GM21381 (cell line): ENCODE measurements at regions not wholly inside any gene's neighbourhood (a gene's known extent, or its start where the extent isn't known, plus 50 kb on each side); places are given as distances from the start of the nearest gene placed in this dataset.
"Not testable (repeated sequence)": the region's sequence is repeated elsewhere in the genome, so short reads cannot be mapped to it uniquely, and the experiment has no call there.

ENCODE experiments used
- ATAC-seq: cut with Tn5 transposase; IDR thresholded peaks from one replicate; pipeline ENCODE4 v1.9.1; 2021; ENCODE audit warnings: mild to moderate bottlenecking, moderate library complexity; ENCODE audit not compliant: unreplicated experiment

DNA sequence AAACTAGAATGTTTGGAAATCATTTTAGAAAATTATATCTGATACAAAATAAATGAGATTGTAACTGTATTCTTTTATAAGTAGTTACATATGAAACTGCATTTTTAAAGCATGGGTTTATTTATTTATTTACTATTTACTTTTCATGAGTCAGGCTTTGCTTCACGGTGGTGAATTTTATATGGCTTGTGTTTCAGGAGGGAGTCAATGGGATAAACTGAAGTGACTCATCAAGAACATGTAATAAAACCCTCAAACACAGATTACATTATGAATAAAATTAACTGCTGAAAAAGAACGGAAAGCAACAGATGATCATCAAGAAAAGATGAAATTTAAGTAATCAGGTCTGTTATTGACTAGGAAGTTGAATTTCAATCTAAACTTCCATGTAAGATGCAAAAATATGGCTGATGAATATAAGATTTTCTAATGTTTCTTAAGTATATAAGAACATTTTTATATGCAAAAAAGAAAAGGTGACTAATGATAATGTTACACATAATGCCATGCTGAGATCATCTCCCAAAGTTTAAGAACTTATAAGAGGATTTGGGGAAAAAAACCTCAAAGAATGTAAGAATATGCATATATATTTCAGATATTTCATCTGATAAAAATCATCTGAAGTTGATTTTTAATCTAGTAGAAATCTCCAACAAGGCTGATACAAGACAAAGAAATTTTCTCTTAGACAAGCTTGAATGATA, 383.6 kb downstream of the SLITRK1 start:
- ATAC-seq, result no peak

DNA sequence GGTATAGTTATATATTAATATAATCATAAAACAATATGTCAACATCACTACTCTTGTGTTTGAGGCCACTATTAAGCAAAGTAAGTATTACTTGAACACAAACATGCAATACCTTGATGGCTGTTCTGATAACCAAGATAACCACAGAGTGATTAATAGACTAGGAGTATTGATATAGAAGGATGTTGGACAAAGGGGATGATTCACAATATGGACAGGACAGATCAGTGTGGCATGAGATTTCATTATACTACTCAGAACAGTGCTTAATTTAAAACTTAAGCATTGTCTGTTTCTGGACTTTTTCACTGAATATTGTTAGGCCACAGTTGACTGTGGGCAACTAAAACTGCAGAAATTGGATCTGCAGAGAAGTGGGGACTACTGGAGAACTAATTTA, 384.2 kb downstream of the SLITRK1 start:
- no peak for ATAC-seq

DNA sequence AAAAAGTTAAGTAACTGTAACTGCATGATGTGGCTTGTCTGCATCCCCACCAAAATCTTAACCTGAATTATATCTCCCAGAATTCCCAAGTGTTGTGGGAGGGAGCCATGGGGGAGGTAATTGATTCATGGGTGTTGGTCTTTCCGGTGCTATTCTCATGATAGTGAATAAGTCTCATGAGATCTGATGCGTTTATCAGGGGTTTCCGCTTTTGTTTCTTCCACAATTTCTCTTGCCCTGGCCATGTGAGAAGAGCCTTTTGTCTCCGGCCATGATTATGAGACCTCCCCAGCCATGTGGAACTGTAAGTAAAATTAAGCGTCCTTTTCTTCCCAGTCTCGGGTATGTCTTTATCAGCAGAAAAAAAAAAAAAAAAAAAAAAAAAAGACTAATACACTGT, 385.8 kb downstream of the SLITRK1 start:
- ATAC-seq, result no peak

DNA sequence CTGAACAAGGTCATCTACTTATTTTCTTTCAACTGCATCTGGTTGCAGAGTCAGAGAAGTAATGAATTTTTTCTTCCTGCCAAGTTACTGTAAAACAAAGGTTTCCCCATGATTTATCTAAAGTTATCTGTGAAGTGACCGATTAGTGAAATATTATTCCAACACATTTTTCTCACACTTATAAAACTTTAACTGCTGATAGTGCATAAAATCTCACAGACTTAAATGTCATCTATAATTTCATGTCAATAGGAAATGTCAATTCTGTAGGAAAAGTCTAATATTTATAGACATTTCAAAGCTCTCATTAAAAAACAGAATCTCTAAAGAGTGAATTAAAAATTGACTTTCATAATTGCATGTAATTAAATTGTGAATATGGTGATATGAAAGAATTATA, 397.2 kb downstream of the SLITRK1 start:
- no peak for ATAC-seq

DNA sequence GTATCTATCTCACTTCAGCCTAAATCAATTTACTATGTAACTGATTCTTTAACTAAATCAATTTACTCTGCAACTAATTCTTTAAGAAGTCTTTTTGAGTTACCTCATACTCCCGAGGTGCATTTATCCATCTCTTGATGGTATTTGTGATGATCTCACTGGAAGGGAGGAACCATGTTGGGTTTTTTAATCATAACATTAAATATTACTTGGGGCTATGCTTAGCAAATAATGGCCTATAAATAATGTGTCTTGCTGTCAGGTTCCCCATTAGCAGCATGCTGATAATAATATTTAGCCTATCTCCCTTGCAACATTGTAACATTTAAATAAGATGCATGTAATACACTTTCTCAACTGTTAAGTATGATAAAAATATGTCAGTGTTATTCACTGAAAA, 411.3 kb downstream of the SLITRK1 start:
- ATAC-seq, result no peak

DNA sequence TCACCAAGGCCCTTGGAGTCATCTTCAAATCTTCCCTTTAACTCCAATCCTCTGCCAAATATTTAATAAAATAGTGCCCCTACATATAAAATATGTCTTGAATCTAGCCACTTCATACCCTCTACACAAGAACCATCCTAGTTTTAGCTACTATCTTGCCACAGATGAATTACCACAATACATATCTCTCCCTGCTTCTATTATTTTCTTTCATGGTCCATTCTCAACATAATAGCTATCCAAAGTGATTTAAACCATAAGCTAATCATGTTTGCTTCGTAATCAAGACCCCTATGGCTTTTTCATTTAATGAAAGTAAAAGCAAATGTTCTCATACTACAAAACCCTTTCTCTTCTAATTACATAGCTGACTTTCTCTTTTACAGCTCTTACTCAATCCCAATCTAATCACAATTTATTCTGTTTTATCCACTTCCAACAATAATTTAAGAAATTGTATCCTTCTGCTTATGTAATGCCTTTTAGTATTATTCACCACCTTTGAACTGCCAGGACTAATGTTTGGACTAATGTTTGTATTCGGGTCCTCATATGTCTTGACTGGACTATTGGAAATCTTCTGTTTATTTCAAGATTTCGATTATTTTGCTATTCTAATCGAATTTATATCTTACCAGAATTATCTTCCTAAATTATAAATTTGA, 412.0 kb downstream of the SLITRK1 start:
- no peak for ATAC-seq

DNA sequence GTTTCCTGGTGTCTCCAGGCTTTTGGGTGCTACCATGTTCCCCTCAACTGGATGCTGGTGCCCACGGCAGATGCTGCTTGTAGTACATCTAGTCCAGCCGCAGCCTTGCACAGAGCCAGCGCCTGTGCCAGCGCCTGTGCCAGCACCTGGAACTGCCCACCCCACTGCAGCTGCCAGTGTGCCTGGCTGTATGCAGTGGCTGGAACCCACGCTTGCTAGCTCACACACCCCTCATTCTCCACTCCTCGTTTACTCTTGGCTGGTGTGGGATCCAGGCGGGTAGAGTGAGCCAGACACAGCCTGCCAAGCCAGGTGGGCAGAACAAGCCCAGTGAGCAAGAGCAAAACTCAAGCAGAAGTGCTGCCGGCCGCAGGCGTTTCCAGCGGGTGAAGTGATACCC, 428.6 kb downstream of the SLITRK1 start:
- no peak for ATAC-seq

DNA sequence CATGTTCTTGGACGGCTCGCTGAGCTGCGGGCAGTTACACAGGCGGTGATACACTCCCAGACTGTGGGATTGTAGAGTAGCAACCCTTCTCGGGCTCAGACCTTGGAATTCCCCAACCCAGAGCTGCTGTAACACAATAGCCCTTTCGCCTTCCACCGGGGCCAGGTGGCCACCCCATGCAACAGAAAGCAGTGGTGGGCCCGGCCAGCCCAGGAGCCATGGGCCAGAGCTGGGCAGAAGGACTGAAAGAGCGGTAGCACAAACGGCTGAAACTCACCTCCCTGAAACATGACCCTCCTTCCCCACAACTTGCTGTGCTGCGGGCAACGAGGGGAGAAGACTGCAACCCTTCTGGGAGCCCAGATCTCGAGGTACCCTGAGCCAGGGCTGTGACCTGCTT, 429.0 kb downstream of the SLITRK1 start:
- no peak for ATAC-seq

DNA sequence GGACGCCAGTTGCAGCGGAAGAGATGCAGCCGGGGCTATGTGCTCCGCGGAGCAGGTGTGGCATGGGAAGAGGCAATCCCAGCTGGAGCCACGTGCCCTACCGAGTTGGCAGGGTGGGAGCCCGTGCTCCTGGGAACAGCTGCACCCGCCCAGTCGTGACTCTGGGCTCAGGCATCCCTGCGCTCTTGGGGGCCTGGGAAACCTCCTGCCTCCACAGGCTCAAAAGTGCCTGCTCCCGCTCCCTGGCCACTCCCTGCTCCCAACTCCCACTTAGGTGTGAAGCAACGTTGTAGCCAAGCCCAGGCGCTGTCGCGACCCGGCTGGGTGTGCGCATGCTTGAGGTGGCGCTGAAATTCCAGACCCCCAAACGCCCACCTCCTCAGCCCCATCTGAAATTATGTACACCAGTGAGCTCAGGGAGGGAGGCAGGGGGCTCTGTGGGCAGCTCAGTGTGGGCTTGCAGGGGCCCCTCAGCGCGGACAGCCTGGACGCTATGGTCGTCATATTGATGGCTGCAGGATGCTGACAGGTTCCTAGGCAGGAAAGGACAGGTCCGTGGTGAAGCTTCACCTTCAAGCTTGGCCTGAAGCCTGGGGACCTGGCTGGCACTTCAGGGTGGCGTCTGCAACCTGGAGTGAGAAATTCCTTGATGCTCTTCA, 429.9 kb downstream of the SLITRK1 start:
- no peak for ATAC-seq

DNA sequence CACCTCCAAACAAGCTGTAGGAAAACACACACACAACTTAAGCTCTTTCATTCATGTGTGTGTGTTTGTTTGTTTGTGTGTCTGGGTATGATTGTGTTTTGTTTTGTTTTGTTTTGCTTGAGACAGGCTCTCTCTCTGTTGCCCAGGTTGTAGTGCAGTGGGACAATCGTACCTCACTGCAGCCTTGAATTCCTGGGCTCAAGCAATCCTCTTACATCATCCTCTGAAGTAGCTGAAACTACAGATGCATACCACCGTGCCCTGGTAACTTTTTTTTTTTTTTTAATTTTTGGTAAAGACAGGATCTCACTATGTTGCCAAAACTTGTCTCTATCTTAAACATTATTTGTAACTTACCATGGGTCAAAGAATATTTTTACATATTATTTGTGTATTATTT, 431.7 kb downstream of the SLITRK1 start:
- ATAC-seq, result no peak

DNA sequence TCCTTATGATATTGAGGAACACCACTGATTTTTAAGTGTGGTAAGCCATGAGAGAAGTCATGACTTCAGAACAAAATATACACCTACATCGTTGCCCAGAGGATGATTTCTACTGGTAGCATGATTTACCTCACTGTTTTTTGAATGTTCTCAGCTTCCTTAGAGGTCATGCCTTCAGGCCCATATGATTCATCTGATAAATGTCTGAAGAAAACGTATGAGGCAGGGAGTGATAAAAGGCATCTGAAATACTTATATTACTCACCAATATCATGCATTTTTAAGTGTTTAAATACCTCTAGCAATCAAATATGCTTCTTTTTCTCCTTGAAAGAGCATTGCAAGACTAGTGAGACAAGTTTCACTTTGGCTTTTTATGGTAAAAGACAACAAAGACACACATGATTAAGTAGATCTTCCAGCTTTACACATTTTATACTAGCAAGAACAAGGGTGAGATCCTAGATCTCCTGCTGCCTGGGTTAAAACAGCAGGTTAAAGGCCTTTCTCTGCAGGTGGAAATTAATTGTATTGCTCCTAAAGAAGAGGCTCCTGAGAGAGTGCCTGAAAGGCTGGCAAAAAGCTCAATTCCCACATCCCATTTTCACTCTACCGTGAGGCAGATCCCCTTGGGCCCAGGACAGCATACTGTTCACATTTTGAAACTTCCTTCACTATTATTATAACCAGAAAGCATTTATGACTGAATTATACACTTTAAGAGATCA, 432.4 kb downstream of the SLITRK1 start:
- ATAC-seq, result no peak

DNA sequence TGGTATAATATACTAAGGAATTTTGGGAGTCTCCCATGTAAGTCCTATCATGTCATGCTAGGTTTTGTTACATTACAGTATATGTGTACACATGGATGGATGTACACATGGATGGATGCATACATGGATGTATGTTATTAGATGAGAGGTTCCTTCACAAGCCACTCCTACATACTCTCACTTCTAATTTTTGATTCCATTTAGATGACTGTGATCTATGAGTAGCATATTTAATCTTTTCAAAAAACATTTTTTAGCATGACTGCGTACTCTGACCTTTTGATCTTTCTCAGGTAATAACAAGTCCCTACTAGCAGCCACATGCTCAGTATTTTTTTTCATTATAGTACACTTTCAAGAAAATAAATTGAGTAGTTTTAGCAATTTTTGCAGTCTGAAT, 441.8 kb downstream of the SLITRK1 start:
- no peak for ATAC-seq

DNA sequence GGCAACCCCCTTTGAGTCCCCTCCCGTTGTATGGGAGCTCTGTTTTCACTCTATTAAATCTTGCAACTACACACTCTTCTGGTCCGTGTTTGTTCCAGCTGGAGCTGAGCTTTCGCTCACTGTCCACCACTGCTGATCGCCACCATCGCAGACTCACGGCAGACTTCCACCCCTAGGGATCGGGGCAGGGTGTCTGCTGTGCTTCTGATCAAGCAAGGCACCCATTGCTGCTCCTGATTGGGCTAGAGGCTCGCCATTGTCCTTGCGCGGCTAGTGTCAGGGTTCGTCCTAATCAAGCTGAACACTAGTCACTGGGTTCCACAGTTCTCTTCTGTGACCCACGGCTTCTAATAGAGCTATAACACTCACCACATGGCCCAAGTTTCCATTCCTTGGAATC, 442.8 kb downstream of the SLITRK1 start:
- ATAC-seq, result not testable (repeated sequence)

DNA sequence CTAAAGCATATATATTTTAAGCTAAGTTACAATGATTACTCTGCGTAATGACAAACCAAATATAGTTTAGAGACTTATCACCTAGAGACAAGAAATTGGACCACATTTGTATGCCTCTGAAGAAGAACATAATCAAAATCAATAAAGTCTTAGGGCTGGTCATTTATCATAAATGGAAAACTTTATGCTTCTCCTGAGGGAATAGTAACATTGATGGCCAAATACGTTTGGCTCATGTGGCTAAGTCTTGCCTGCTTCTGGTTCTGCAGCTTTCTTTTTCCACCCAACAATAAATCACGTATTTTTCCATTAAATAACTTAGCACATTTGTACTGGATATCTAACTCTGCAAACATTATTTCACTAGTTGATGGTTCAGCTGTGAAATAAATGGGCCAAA, 458.4 kb downstream of the SLITRK1 start:
- no peak for ATAC-seq

DNA sequence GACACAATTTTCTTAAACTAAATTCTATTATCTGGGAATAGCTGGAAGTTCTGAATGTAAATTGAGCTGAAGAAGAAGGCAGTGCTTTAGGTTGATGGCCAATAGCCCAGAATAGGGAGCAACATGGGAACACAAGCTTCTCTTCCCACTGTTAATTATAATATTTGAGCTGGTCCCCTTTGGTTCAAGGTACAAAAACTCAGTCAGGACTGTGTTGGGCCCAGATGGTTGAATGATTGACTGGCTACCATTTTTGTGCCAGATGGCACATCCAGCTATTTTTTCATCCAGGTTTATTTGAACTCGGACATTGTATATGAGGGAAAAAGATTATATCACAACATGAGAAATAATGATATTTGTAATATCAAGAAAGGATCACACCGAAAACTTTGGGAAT, 458.9 kb downstream of the SLITRK1 start:
- ATAC-seq, result no peak

DNA sequence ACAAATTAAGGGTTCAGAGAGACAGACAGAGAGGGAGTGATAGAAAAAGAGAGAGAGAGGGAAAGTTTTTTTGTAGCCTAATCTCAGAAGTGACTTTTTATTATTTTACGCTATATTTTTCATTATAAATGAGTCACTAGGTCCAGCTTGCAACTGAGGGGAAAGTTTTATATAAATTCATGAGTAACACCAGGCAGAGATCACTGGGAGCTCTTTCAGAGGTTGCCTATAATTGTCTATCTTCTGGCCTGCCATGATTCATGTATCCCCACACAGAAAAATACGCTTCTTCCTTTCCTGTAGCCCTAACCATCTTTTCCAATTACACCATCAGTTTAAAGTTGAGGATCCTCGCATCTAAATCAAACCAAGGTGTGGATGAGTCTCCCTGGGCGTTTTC, 467.9 kb downstream of the SLITRK1 start:
- ATAC-seq, result no peak

DNA sequence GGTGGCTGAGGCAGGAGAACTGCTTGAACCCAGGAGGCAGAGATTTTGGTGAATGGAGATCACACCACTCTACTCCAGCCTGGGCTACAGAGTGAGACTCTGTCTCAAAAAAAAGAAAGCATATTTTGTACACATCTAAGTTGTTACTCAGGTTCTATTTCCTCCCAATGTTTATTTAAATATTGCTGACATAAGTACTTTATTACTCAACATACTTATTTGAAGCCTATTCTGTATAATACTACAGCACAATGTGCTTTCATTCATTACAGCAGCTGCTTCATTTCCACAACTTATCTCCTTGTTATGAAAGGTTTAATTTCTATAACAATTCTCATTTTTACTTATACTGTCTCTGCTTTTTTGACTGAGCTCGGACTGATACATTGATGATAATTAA, 495.7 kb downstream of the SLITRK1 start:
- no peak for ATAC-seq

DNA sequence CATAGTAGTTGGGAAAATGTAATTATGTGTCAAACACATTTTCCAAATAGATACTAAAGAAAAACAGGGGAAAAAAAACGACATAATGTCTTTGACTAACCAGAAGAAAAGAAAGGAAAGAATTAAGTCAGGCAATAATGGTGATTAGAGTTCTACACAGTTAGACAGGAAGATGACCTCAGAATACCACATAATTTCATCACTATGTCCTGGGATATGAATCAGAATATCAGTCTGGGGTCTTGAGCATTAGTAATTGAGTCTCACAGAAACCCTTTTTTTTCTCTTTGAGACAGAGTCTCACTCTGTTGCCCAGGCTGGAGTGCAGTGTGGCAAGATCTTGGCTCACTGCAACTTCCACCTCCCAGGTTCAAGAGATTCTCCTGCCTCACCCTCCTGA, 503.4 kb downstream of the SLITRK1 start:
- ATAC-seq, result no peak

DNA sequence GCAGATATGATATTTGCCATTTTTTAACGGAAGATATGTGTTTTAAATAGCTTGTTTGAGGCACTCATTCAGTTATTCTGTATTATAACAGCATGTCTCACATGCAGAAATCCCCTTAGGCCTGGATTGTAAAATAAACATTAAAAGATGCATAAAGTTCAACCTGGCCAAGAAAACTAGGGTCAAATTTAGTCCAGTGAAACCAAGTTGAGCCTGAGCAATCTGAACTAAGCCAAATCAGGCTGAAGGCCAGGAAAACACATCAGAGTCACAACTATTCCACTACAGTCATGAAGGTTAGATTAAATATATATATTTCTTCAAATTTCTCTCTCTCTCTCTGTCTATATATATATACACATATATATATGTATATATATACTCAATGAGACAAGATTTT, 504.8 kb downstream of the SLITRK1 start:
- ATAC-seq, result no peak

DNA sequence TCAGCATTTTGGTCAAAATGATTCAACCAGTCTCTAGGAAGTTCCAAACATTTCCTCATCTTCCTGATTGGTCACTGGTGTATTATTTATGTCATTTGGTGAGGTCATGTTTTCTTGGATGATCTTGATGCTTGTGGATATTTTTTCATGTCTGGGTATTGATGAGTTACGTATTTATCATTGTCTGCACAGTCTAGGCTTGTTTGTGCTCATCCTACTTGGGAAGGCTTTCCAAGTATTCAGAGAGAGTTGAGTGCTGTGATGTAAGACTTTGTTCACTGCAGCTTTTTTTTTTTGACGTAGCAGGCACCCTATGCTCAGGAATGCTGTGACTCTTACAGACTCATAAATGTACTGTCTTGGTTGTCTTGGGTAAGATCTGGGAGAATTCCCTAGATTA, 509.5 kb downstream of the SLITRK1 start:
- no peak for ATAC-seq

DNA sequence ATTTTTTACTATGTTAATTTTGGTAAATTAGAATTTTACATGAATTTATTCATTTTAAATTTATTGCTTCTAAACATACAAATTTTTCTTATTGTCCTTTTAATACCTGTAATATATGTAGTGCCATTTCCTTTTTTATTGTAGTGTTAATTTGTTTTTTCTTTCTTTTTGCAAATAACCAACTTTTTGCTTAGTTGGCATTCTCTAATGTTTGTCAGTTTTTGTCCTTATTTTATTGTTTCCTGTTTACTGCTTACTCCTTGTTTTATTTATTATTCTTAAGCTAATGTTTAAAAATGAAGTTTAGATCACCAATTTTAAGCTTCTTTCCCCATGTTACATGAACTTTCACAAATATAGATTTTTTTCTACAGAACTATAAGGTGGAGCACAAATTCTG, 516.6 kb downstream of the SLITRK1 start:
- no peak for ATAC-seq

DNA sequence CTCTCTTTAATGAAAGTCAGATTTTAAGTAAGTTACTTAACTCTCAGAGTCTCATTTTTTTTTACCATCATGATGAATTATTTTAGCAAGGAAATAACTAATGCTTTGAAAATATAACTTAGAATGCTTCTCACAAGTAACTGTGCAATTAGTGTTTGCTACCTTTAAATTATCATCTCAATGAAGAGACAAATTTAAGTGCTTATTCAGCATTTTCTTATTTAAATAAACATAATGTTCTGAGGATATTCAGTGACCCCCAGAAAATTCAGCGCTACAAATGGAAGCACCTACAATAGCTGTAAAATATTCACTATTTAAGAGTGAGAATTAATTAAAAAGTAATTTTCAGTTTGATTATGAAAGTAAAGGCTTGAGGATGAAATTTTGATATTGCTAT, 527.2 kb downstream of the SLITRK1 start:
- ATAC-seq, result no peak
